SK-N-SH (cell line): ENCODE measurements at regions not wholly inside any gene's neighbourhood (a gene's known extent, or its start where the extent isn't known, plus 50 kb on each side); places are given as distances from the start of the nearest gene placed in this dataset.

Source experiments
- CTCF ChIA-PET: fragments of 300-600, 350-600 bp; formaldehyde crosslinking; extraction: SDS; loops from one replicate; lab custom pipeline; 2021; lab: Yijun Ruan, JAX
- POLR2A ChIA-PET: fragments of 350-600 bp; sonication (Branson Sonifier 250); formaldehyde crosslinking; extraction: SDS; loops from one replicate; lab custom pipeline; 2020; ENCODE audit warnings: antibody characterized with exemption, inconsistent platforms; lab: Yijun Ruan, JAX
- DNase-seq: peaks from one replicate; pipeline ENCODE4 v3.0.0; 2012
- H2AFZ ChIP-seq: fragments of 200-600 bp; sonication (generic); 2 replicates; pipeline ENCODE4 v1.8.1; 2016; ENCODE audit warnings: antibody characterized with exemption, mild to moderate bottlenecking, low read depth
- H3F3A ChIP-seq: fragments of 200-600 bp; sonication (generic); replicated peaks from 2 replicates; pipeline ENCODE3; 2016; ENCODE audit warnings: antibody characterized with exemption, mild to moderate bottlenecking; ENCODE audit not compliant: insufficient read depth
- H3K27ac ChIP-seq, 2 experiments: fragments of 200-500 bp in 1 of 2; fragments of 200-600 bp in 1 of 2; sonication (Bioruptor generic) in 1 of 2; sonication (generic), shearing (Covaris generic) in 1 of 2; 2 replicates each; pipeline versions ENCODE4 v1.5.1 to v1.6.1; 2014 to 2016; ENCODE audit warnings: low read depth in 2 of 2, inconsistent platforms in 1 of 2, low read length in 1 of 2, mild to moderate bottlenecking in 1 of 2, mixed read lengths in 1 of 2
- H3K27me3 ChIP-seq: fragments of 200-600 bp; sonication (generic), shearing (Covaris generic); 2 replicates; pipeline ENCODE4 v1.6.1; 2016; ENCODE audit warnings: mixed run types; ENCODE audit not compliant: insufficient read depth
- H3K36me3 ChIP-seq, 2 experiments: fragments of 200-500 bp in 1 of 2; fragments of 200-600 bp in 1 of 2; sonication (Bioruptor generic) in 1 of 2; sonication (generic) in 1 of 2; replicated peaks in 1 of 2; 2 replicates each; pipeline versions ENCODE3 to v1.5.1; 2014 to 2016; ENCODE audit warnings: low read length in 1 of 2, mild to moderate bottlenecking in 1 of 2; ENCODE audit not compliant: insufficient read depth in 2 of 2, control insufficient read depth in 1 of 2
- H3K4me1 ChIP-seq, 2 experiments: fragments of 200-500 bp in 1 of 2; fragments of 200-600 bp in 1 of 2; sonication (Bioruptor generic) in 1 of 2; sonication (generic), shearing (Covaris generic) in 1 of 2; 2 replicates each; pipeline versions ENCODE4 v1.5.1 to v1.6.1; 2014 to 2016; ENCODE audit warnings: low read depth in 1 of 2, low read length in 1 of 2, mixed run types in 1 of 2; ENCODE audit not compliant: insufficient read depth in 2 of 2, control insufficient read depth in 1 of 2
- H3K4me2 ChIP-seq: fragments of 200-600 bp; sonication (generic), shearing (Covaris generic); 2 replicates; pipeline ENCODE4 v1.6.1; 2017; ENCODE audit warnings: mixed run types
- H3K4me3 ChIP-seq, 2 experiments: fragments of 200-500 bp in 1 of 2; fragments of 200-600 bp in 1 of 2; sonication (Bioruptor generic) in 1 of 2; sonication (generic), shearing (Covaris generic) in 1 of 2; 2 replicates each; pipeline versions ENCODE4 v1.5.1 to v1.8.1; 2014 to 2016; ENCODE audit warnings: low read depth in 2 of 2, inconsistent platforms in 1 of 2, low read length in 1 of 2, mild to moderate bottlenecking in 1 of 2, mixed read lengths in 1 of 2, moderate library complexity in 1 of 2
- H3K79me2 ChIP-seq: fragments of 200-600 bp; sonication (generic); 2 replicates; pipeline ENCODE4 v1.8.1; 2017; ENCODE audit warnings: mild to moderate bottlenecking; ENCODE audit not compliant: insufficient read depth
- H3K9ac ChIP-seq: fragments of 200-600 bp; sonication (generic); 2 replicates; pipeline ENCODE4 v1.6.1; 2017; ENCODE audit warnings: mixed run types
- H3K9me2 ChIP-seq: fragments of 200-600 bp; sonication (generic); 2 replicates; pipeline ENCODE4 v1.6.1; 2017; ENCODE audit warnings: mixed run types
- H3K9me3 ChIP-seq: fragments of 200-600 bp; sonication (generic); 2 replicates; pipeline ENCODE4 v1.6.1; 2017; ENCODE audit warnings: mixed run types, mild to moderate bottlenecking, moderate library complexity
- H4K20me1 ChIP-seq: fragments of 200-600 bp; sonication (generic); 2 replicates; pipeline ENCODE4 v1.6.1; 2017; ENCODE audit warnings: mild to moderate bottlenecking, mixed run types; ENCODE audit not compliant: insufficient read depth
- CHD2 ChIP-seq: fragments of 150-350 bp; IDR thresholded peaks from 2 replicates; pipeline ENCODE4 v1.6.1; 2018; ENCODE audit warnings: low read length; ENCODE audit not compliant: partially characterized antibody
- ELF1 ChIP-seq: IDR thresholded peaks from 2 replicates; pipeline ENCODE4 v1.4.0; 2012
- FOSL2 ChIP-seq: IDR thresholded peaks from 2 replicates; pipeline ENCODE4 v1.4.0; 2012; ENCODE audit warnings: low read depth, mild to moderate bottlenecking, moderate library complexity, borderline replicate concordance
- FOXM1 ChIP-seq: IDR thresholded peaks from 2 replicates; pipeline ENCODE4 v1.4.0; 2012; ENCODE audit warnings: low read depth, mild to moderate bottlenecking
- MEF2A ChIP-seq: IDR thresholded peaks from 2 replicates; pipeline ENCODE4 v1.4.0; 2012; ENCODE audit warnings: low read depth, borderline replicate concordance
- NFIC ChIP-seq: IDR thresholded peaks from 2 replicates; pipeline ENCODE4 v1.4.0; 2012; ENCODE audit warnings: borderline replicate concordance
- NRF1 ChIP-seq: IDR thresholded peaks from 2 replicates; pipeline ENCODE4 v1.6.1; 2012; ENCODE audit warnings: low read depth, mild to moderate bottlenecking, low read length
- RCOR1 ChIP-seq: fragments of 150-350 bp; IDR thresholded peaks from 2 replicates; pipeline ENCODE4 v1.6.1; 2017; ENCODE audit warnings: antibody characterized with exemption, low read length
- RFX5 ChIP-seq: IDR thresholded peaks from 2 replicates; pipeline ENCODE4 v1.6.1; 2012; ENCODE audit warnings: mild to moderate bottlenecking, improper control_type of control experiment, low read length
- TAF1 ChIP-seq: IDR thresholded peaks from 2 replicates; pipeline ENCODE4 v1.6.1; 2012; ENCODE audit warnings: low read depth, mild to moderate bottlenecking, low read length, moderate library complexity, borderline replicate concordance
- TCF12 ChIP-seq: IDR thresholded peaks from 2 replicates; pipeline ENCODE4 v1.4.0; 2012
- WGBS: methylation state at CpG from one replicate; pipeline ENCODE4 v1.1.6; 2017; ENCODE audit warnings: low lambda C conversion rate; 5-methylcytosine and 5-hydroxymethylcytosine counted together
- TF ChIP-seq, protein P1 (sequence below): IDR thresholded peaks from 2 replicates; pipeline ENCODE4; 2012
- TF ChIP-seq, protein P2 (sequence below): IDR thresholded peaks from 2 replicates; pipeline ENCODE4 v1.4.0; 2012; ENCODE audit warnings: low read depth, borderline replicate concordance
- TF ChIP-seq, protein P3 (sequence below): IDR thresholded peaks from 2 replicates; pipeline ENCODE4 v1.6.1; 2012; ENCODE audit warnings: mild to moderate bottlenecking, low read depth, low read length, moderate library complexity
- TF ChIP-seq, protein P4 (sequence below): fragments of 200-600 bp; sonication (generic); IDR thresholded peaks from 2 replicates; pipeline ENCODE4 v1.6.1; 2017; ENCODE audit warnings: antibody characterized with exemption, mild to moderate bottlenecking, moderate library complexity
- TF ChIP-seq, protein P5 (sequence below): fragments of 150-350 bp; IDR thresholded peaks from 2 replicates; pipeline ENCODE4 v1.6.1; 2016; ENCODE audit warnings: mild to moderate bottlenecking, low read depth, low read length
- TF ChIP-seq, protein P6 (sequence below): IDR thresholded peaks from 2 replicates; pipeline ENCODE4 v1.4.0; 2012; ENCODE audit warnings: low read depth, borderline replicate concordance

DNA sequence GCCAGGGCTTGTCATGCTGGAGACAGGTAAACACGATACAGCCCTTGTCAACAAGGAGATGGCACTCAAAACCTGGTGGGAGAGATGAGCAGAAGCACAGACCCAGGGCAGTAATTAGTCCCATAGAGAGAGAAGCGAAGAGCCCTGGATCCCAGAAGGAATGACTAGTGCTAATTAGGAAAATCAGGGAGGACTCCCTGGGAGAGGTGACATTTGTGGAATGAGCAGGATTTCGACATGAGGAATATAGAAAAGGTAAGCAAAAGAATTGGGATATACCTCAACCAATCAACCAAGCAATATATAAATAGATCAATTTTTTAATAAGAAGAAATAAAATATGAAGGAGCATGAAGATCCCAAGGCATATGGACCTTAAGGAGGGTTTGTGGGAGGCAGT is 98.5 kb upstream of the GJB5 start:
- no peak overlapping the region for H3K4me2 ChIP-seq
- DNase-seq, result no peak
- no peak overlapping the region for H3K4me3 ChIP-seq
- WGBS, result 18% methylated on average over 3 of the region's 3 CpGs
- H3K9me2 ChIP-seq, result no peaks in the 10 kb centered on the region
- H3K27me3 ChIP-seq, result no peaks in the 10 kb centered on the region
- no peaks in the 10 kb centered on the region for H3F3A ChIP-seq
- ChIA-PET POLR2A (no interaction called here), CTCF (no interaction called here)
- no peaks in the 10 kb centered on the region for H3K36me3 ChIP-seq
- no peak overlapping the region for H3K27ac ChIP-seq
- H3K9ac ChIP-seq, result no peak overlapping the region
- no peaks in the 10 kb centered on the region for H3K9me3 ChIP-seq
- no peaks in the 10 kb centered on the region for H3K4me1 ChIP-seq
- H4K20me1 ChIP-seq, result no peaks in the 10 kb centered on the region
- TF ChIP-seq TAF1, result no peak
- TF ChIP-seq, protein P1, sequence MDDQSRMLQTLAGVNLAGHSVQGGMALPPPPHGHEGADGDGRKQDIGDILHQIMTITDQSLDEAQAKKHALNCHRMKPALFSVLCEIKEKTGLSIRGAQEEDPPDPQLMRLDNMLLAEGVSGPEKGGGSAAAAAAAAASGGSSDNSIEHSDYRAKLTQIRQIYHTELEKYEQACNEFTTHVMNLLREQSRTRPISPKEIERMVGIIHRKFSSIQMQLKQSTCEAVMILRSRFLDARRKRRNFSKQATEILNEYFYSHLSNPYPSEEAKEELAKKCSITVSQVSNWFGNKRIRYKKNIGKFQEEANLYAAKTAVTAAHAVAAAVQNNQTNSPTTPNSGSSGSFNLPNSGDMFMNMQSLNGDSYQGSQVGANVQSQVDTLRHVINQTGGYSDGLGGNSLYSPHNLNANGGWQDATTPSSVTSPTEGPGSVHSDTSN, result no peak
- TF ChIP-seq, protein P2, sequence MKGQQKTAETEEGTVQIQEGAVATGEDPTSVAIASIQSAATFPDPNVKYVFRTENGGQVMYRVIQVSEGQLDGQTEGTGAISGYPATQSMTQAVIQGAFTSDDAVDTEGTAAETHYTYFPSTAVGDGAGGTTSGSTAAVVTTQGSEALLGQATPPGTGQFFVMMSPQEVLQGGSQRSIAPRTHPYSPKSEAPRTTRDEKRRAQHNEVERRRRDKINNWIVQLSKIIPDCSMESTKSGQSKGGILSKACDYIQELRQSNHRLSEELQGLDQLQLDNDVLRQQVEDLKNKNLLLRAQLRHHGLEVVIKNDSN, result no peak
- TF ChIP-seq, protein P3, sequence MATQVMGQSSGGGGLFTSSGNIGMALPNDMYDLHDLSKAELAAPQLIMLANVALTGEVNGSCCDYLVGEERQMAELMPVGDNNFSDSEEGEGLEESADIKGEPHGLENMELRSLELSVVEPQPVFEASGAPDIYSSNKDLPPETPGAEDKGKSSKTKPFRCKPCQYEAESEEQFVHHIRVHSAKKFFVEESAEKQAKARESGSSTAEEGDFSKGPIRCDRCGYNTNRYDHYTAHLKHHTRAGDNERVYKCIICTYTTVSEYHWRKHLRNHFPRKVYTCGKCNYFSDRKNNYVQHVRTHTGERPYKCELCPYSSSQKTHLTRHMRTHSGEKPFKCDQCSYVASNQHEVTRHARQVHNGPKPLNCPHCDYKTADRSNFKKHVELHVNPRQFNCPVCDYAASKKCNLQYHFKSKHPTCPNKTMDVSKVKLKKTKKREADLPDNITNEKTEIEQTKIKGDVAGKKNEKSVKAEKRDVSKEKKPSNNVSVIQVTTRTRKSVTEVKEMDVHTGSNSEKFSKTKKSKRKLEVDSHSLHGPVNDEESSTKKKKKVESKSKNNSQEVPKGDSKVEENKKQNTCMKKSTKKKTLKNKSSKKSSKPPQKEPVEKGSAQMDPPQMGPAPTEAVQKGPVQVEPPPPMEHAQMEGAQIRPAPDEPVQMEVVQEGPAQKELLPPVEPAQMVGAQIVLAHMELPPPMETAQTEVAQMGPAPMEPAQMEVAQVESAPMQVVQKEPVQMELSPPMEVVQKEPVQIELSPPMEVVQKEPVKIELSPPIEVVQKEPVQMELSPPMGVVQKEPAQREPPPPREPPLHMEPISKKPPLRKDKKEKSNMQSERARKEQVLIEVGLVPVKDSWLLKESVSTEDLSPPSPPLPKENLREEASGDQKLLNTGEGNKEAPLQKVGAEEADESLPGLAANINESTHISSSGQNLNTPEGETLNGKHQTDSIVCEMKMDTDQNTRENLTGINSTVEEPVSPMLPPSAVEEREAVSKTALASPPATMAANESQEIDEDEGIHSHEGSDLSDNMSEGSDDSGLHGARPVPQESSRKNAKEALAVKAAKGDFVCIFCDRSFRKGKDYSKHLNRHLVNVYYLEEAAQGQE, result no peak
- TF ChIP-seq, protein P4, sequence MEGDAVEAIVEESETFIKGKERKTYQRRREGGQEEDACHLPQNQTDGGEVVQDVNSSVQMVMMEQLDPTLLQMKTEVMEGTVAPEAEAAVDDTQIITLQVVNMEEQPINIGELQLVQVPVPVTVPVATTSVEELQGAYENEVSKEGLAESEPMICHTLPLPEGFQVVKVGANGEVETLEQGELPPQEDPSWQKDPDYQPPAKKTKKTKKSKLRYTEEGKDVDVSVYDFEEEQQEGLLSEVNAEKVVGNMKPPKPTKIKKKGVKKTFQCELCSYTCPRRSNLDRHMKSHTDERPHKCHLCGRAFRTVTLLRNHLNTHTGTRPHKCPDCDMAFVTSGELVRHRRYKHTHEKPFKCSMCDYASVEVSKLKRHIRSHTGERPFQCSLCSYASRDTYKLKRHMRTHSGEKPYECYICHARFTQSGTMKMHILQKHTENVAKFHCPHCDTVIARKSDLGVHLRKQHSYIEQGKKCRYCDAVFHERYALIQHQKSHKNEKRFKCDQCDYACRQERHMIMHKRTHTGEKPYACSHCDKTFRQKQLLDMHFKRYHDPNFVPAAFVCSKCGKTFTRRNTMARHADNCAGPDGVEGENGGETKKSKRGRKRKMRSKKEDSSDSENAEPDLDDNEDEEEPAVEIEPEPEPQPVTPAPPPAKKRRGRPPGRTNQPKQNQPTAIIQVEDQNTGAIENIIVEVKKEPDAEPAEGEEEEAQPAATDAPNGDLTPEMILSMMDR, result no peak
- H2AFZ ChIP-seq, result no peak overlapping the region
- no peaks in the 10 kb centered on the region for H3K79me2 ChIP-seq

DNA sequence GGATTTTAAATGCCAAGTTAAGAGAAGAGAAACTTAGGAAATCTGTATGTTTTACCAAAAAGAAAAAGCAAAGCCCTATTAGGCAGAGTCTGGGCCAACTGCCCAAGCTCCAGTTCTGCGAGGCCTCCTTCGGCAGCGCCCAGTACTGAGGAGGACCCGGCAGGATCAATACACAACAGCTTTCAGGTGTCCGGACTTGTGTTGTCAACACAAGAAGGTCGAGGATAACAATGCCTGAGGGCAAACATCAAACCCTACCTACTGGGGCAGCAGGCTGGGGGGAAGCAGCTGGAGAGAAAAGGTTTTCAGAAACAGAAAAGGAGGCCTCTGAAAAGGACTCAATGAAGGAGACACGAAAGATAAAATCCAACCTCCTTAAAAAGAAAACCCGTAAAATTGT is 98.1 kb upstream of the GJB5 start:
- Histone ChIP-seq H2AFZ (no peak overlapping the region), H3K9me2 (no peaks in the 10 kb centered on the region), H3K4me3 (no peak overlapping the region), H4K20me1 (no peaks in the 10 kb centered on the region), H3K27me3 (no peaks in the 10 kb centered on the region), H3K79me2 (no peaks in the 10 kb centered on the region), H3K4me2 (no peak overlapping the region), H3K9ac (no peak overlapping the region), H3K36me3 (no peaks in the 10 kb centered on the region), H3K9me3 (no peaks in the 10 kb centered on the region), H3K27ac (no peak overlapping the region), H3F3A (no peaks in the 10 kb centered on the region), H3K4me1 (no peaks in the 10 kb centered on the region)
- ChIA-PET CTCF (no interaction called here), POLR2A (no interaction called here)
- DNase-seq, result no peak
- 27% methylated on average over 8 of the region's 8 CpGs for WGBS
- TF ChIP-seq CHD2 (no peak), NFIC (no peak), NRF1 (no peak), MEF2A (no peak), RCOR1 (no peak), FOXM1 (no peak), RFX5 (no peak), FOSL2 (no peak), ELF1 (no peak), TCF12 (no peak)
- TF ChIP-seq, protein P5, sequence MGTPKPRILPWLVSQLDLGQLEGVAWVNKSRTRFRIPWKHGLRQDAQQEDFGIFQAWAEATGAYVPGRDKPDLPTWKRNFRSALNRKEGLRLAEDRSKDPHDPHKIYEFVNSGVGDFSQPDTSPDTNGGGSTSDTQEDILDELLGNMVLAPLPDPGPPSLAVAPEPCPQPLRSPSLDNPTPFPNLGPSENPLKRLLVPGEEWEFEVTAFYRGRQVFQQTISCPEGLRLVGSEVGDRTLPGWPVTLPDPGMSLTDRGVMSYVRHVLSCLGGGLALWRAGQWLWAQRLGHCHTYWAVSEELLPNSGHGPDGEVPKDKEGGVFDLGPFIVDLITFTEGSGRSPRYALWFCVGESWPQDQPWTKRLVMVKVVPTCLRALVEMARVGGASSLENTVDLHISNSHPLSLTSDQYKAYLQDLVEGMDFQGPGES, result no peak
- TF ChIP-seq, protein P6, sequence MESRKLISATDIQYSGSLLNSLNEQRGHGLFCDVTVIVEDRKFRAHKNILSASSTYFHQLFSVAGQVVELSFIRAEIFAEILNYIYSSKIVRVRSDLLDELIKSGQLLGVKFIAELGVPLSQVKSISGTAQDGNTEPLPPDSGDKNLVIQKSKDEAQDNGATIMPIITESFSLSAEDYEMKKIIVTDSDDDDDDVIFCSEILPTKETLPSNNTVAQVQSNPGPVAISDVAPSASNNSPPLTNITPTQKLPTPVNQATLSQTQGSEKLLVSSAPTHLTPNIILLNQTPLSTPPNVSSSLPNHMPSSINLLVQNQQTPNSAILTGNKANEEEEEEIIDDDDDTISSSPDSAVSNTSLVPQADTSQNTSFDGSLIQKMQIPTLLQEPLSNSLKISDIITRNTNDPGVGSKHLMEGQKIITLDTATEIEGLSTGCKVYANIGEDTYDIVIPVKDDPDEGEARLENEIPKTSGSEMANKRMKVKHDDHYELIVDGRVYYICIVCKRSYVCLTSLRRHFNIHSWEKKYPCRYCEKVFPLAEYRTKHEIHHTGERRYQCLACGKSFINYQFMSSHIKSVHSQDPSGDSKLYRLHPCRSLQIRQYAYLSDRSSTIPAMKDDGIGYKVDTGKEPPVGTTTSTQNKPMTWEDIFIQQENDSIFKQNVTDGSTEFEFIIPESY, result no peak
- TF ChIP-seq, protein P2, result no peak
